Mesothelial cell of epicardium (in vitro differentiated cells): ENCODE measurements at regions not wholly inside any gene's neighbourhood (a gene's known extent, or its start where the extent isn't known, plus 50 kb on each side); places are given as distances from the start of the nearest gene placed in this dataset.
A peak's percentile ranks its signal among the peaks of the same experiment; 100 is the strongest.

Experiments
- DNase-seq, 2 experiments: peaks; one replicate each; pipeline ENCODE4 v3.0.0; 2021; ENCODE audit warnings: low spot score in 2 of 2; ENCODE audit not compliant: unreplicated experiment in 2 of 2
- H3K27ac Mint-ChIP-seq: 2 replicates; pipeline ENCODE4 v1.8.0; 2021; ENCODE audit warnings: mixed read lengths
- H3K27me3 Mint-ChIP-seq: 2 replicates; pipeline ENCODE4 v1.8.0; 2021; ENCODE audit warnings: low read depth, mixed read lengths
- H3K36me3 Mint-ChIP-seq: 2 replicates; pipeline ENCODE4 v1.8.0; 2021; ENCODE audit warnings: mixed read lengths
- H3K4me1 Mint-ChIP-seq: 2 replicates; pipeline ENCODE4 v1.8.0; 2021; ENCODE audit warnings: mixed read lengths
- H3K4me3 Mint-ChIP-seq: 2 replicates; pipeline ENCODE4 v1.8.0; 2021; ENCODE audit warnings: mild to moderate bottlenecking, moderate library complexity, mixed read lengths
- H3K9me3 Mint-ChIP-seq: 2 replicates; pipeline ENCODE4 v1.8.0; 2021; ENCODE audit warnings: mixed read lengths
- CTCF ChIP-seq: fragments of 200-600 bp; sonication (generic); IDR thresholded peaks from one replicate; pipeline ENCODE4 v1.5.0; 2021; ENCODE audit warnings: antibody characterized with exemption; ENCODE audit not compliant: unreplicated experiment

GRCh38 chr13:71018995-71019394, 848.0 kb downstream of the DACH1 start:
- no peak overlapping the region for H3K27ac Mint-ChIP-seq
- DNase-seq, result no peak
- H3K36me3 Mint-ChIP-seq, result no peaks in the 10 kb centered on the region
- H3K4me3 Mint-ChIP-seq, result no peak overlapping the region
- no peaks in the 10 kb centered on the region for H3K9me3 Mint-ChIP-seq
- TF ChIP-seq CTCF, result no peak
- H3K27me3 Mint-ChIP-seq, result no peaks in the 10 kb centered on the region
- peaks cover 25% of the 10 kb centered on the region for H3K4me1 Mint-ChIP-seq

GRCh38 chr13:71018544-71018943, 848.5 kb downstream of the DACH1 start:
- Mint-ChIP-seq H3K36me3 (no peaks in the 10 kb centered on the region), H3K4me3 (no peak overlapping the region), H3K27me3 (no peaks in the 10 kb centered on the region), H3K27ac (no peak overlapping the region), H3K4me1 (peaks cover 25% of the 10 kb centered on the region), H3K9me3 (no peaks in the 10 kb centered on the region)
- TF ChIP-seq CTCF, result no peak
- no peak for DNase-seq

GRCh38 chr13:71017607-71018006, 849.4 kb downstream of the DACH1 start:
- H3K4me3 Mint-ChIP-seq, result no peak overlapping the region
- TF ChIP-seq CTCF, result no peak
- H3K9me3 Mint-ChIP-seq, result no peaks in the 10 kb centered on the region
- H3K36me3 Mint-ChIP-seq, result no peaks in the 10 kb centered on the region
- H3K27me3 Mint-ChIP-seq, result no peaks in the 10 kb centered on the region
- peaks cover 25% of the 10 kb centered on the region for H3K4me1 Mint-ChIP-seq
- no peak for DNase-seq
- H3K27ac Mint-ChIP-seq, result no peak overlapping the region

GRCh38 chr13:71015516-71015915, 851.5 kb downstream of the DACH1 start:
- DNase-seq, result no peak
- Mint-ChIP-seq H3K27me3 (no peaks in the 10 kb centered on the region), H3K27ac (peak overlapping the region; percentile 88), H3K36me3 (no peaks in the 10 kb centered on the region), H3K9me3 (no peaks in the 10 kb centered on the region), H3K4me1 (peaks cover 25% of the 10 kb centered on the region), H3K4me3 (peak overlapping the region; percentile 65)
- no peak for TF ChIP-seq CTCF

- H3K36me3 Mint-ChIP-seq, result no peaks in the 10 kb centered on the region
Measured at GRCh38 chr13:71015021-71015420, 852.0 kb downstream of the DACH1 start.

More at GRCh38 chr13:71015021-71015420, 852.0 kb downstream of the DACH1 start:
- Mint-ChIP-seq H3K27me3 (no peaks in the 10 kb centered on the region), H3K27ac (peak overlapping the region; percentile 88), H3K9me3 (no peaks in the 10 kb centered on the region), H3K4me1 (peaks cover 25% of the 10 kb centered on the region), H3K4me3 (peak overlapping the region; percentile 65)
- no peak for DNase-seq
- no peak for TF ChIP-seq CTCF
